ENCODE measurements at regions not wholly inside any gene's neighbourhood (a gene's known extent, or its start where the extent isn't known, plus 50 kb on each side); places are given as distances from the start of the nearest gene placed in this dataset.

- POLR2A ChIA-PET = no interaction called here
- CTCF ChIA-PET = no interaction called here
Observed at GRCh38 chr1:60130703-60131102, 57.1 kb upstream of the C1orf87 start.

GRCh38 chr1:60129911-60130310, 56.3 kb upstream of the C1orf87 start:
- CTCF ChIA-PET = no interaction called here
- POLR2A ChIA-PET = no interaction called here

DNA sequence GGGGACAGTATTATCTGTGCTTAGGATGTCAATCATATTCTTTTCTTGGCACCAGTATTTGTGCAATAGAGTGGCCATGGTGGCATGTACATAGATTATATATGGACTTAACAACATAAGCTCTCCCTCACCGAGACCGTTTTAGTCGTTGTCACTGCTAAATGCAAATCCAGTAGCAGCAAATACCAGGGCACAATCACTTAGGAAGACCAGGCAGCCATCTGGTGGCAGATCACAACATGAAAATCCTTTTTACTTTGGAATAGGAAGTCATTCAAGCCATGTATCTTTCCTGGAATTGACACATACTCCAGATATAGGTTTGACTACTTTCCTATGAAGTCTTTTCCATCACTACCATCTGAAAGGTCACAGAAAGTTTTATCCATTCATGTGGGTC, 53.2 kb upstream of the C1orf87 start:
- ChIA-PET CTCF (no interaction called here), POLR2A (no interaction called here)
